HG02973 (cell line): ENCODE measurements at regions not wholly inside any gene's neighbourhood (a gene's known extent, or its start where the extent isn't known, plus 50 kb on each side); places are given as distances from the start of the nearest gene placed in this dataset.

ENCODE experiments used
- ATAC-seq: cut with Tn5 transposase; IDR thresholded peaks from one replicate; pipeline ENCODE4 v1.9.1; 2021; ENCODE audit warnings: moderate library complexity; ENCODE audit not compliant: unreplicated experiment

DNA sequence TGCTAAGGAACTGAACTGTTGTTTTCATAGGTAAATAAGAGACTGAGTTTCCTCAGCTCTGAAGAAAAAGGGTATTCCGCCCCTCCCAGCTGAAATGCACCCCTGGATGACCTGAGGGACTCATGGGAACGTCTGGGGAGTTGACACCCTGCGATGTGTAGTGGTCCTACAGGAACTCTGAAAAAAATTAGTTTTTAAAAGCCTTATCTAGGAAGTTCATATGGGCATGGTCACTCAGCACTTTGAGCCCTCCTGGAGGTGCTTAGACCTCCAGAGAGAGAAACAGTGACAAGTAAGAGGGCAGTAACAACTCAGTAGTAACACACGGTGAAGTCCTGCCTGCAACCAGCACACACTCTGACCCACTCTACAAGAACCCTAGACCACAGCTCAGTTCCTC is 91.2 kb upstream of the CNOT2 start:
- no peak for ATAC-seq

DNA sequence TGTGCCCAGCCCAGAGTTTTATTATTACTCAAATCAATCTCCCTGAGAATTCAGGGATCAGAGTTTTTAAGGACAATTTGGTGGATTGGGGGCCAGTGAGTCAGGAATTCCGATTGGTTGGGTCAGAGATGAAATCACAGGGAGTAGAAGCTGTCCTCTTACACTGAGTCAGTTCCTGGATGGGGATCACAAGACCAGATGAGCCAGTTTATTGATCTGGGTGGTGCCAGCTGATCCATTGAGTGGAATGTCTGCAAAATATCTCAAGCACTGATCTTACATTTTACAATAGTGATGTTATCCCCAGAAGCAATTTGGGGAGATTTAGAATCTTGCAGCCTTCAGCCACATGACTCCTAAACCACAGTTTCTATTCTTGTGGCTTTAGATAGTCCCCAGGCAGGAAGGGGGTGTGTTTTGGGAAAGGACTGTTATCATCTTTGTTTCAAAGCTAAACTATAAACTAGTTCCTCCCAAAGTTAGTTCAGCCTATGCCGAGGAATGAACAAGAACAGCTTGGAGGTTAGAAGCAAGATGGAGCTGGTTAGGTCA is 89.1 kb upstream of the CNOT2 start:
- ATAC-seq, result no peak

DNA sequence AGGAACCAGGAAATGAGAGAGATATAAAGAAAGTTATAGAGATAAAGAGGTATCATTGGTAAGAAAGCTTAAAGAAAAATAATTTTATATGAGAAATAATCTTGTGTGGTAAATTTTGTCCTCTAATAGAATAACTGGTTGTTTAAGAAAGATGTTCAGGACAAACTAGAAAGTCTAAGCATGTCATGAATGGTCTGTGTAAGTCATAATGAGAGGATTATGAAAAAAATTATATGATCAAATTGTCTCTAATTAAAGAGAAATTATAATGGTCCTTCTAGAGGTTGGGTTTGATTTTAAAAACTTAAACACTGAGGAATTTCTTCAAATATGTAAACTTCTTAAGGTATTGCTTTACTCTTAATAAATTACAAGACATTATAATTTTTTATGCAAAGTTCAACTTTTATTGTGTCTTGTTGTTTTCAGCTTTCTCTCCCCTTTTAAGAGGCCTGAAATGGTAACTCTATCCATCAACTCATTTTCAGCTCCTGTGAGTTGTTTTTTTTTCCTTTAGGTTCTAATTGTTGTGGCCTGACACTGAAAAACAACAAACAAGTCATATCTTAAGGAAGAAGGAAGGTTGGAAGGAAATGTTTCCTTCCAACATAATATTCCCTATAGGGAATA is 88.2 kb upstream of the CNOT2 start:
- ATAC-seq, result no peak

DNA sequence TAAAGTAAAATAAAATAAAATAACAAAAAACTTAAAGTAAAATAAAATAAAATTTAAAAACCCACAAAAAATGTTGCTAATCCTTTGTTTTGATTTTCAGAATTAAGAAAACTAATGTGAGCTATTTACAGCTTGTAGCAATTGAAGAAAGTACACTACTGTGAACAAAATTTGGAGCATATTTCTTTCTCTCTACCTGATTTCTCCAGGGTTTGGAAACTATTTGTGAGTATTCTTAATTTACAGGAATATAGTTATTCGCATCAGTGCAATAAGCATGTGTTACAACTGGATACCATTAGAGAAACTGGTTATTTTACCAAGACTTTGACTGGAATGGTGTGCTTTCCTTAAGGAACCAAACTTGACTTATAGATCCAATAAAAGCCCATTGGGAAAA is 86.1 kb upstream of the CNOT2 start:
- ATAC-seq, result no peak

DNA sequence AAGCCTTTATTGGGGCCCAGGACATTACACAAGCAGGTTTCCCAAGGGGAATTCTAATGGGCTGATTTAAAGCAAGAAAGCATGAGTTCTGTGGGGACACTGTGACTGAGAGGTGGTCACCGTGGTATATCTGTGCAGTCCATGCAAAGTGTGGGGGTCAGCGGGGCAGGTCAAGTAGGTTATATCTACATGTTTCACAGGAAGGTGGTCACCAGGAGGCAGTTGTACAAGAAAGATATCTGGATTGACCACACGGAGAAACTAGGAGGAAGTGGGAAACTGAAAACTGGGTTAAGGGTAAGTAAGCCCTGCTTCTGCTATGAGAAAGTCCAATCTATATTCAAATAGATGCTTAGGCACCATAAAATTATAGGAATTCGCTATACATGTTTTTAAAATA is 77.8 kb upstream of the CNOT2 start:
- ATAC-seq, result no peak

DNA sequence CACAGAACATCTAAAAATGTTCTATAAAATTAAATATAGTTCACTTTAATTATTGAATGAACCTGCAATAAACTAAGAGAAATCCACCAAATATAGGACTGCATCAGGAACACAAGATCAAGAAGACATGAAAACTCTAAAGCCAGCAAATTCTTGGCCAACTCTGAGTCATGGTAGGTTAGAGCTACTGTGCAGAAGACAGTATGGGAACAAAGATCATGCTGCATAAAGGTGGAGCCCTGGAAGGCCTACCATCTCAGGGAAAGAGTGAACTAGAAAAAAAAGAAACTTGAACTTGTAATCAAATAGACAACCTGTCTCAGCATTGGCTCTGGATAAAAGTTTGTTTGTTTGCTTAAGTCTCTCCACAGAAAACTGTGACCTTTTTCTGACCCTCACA is 66.9 kb upstream of the CNOT2 start:
- no peak for ATAC-seq

DNA sequence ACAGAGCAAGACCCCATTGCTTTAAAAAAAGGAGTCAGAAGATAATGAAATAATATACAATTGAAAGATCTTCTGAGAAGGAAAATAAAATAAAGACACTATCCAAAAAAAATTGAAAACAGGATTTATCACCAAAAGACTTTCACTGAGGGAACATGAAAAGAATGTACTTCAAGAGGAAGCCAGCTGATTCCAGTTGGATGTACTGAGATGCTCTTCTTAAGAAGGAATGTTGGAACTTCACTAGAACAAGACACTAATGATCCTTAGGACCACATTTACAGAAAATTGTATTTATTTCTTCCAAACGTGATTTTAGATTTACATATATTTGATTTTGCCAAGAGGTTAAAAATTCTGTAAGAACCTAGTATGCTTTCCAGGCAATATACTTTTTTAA is 65.6 kb upstream of the CNOT2 start:
- no peak for ATAC-seq

DNA sequence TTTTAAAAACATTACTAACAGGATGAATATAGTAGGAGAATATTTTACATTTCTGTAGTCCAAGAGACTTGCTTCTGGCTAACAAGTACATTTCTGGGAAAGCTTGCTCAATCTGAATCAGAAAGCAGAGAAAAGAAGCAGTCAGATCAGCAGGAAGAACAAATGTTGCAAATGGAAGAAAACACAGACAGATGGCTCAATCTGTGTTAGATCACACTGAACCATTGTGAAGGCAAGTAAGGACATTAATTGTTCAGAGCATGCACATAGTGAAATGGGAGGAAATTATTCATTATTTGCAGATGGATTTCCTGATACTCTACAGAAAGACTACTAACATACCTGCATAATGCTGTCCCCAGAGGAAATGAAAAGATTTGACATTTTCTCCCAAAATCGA is 65.2 kb upstream of the CNOT2 start:
- ATAC-seq, result no peak

DNA sequence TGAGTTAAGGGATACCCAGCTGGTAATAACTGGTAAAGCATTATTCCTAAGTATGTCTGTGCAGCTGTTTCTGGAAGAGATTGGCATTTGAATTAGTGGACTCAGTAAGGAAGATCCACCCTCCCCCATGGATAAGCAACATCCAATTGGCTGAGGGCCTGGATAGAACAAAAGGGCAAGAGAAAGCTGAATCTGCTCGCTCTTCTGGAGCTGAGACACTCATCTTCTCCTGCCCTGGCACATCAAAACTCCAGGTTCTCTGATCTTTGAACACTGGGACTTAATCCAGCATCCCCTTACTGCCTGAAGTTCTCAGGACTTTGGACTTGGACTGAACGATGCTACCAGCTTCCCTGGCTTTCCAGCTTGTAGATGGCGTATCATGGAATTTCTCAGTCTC is 63.1 kb upstream of the CNOT2 start:
- ATAC-seq, result no peak

DNA sequence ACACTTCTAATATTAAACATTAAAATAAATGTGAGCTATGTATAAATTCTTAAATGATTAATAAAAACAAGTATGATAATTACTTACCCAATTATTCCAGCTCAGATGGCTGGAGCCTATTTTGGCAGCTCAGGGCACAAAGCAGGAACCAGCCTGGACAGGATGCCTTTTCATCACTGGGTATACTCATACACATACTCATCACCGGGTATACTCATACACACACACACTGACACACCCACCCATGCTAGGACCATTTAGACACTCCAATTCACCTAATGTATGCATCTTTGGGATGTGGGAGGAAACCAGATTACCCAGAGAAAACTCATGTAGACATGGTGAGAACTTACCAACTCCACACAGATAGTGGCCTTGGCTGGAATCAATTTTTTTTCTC is 57.9 kb upstream of the CNOT2 start:
- ATAC-seq, result no peak

DNA sequence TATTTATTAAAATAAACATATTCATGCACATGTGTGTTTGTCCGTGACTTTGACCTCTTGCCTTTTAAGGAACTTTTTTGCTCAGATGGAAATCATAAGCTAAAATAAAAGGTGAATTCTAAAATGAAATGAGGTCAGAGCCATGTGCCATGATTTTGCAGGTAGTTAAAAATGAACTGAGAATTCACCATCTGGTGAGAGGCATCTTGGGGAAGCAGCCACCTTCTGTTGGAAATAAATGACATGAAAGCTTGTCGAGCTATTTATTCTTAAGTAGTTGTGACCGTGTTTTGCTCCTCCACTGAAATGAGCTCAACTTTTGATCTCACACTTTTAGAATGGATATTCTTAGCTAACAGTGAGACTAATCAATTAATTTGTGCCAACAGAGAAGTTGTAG is 56.8 kb upstream of the CNOT2 start:
- no peak for ATAC-seq

DNA sequence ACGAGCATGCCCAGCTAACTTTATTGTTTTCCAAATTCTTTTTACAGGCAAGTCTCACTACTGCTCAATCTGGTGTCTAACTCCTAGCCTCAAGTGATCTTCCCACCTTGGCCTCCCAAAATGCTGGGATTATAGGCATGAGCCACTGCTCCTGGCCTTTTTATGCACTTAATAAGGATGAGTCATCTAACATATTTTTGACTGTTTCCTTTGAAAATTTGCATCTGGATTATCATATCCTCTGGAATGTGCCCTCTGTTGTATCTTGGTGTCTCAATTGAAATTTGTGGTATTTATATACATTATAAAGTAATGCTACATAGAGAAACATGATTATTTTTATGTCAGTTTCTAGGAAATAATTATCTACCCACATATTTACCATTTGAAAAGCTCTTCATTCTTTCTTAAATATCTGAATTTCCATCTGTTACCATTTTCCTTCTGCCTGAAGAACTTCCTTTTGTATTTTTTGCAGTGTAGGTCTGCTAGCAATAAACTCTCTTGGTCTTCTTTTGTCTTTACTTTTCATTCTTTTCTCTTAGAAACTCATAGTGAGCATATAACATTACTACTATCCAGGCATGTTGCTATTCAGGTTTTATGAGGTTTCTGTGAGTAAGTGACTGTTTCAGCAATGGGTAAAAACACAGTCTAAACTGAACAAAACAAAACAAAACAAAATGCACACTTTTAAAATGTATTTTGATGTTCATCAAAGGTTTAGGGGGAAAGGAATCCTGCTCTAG is 52.8 kb upstream of the CNOT2 start:
- no peak for ATAC-seq
